ENCODE measurements at regions not wholly inside any gene's neighbourhood (a gene's known extent, or its start where the extent isn't known, plus 50 kb on each side); places are given as distances from the start of the nearest gene placed in this dataset.

DNA sequence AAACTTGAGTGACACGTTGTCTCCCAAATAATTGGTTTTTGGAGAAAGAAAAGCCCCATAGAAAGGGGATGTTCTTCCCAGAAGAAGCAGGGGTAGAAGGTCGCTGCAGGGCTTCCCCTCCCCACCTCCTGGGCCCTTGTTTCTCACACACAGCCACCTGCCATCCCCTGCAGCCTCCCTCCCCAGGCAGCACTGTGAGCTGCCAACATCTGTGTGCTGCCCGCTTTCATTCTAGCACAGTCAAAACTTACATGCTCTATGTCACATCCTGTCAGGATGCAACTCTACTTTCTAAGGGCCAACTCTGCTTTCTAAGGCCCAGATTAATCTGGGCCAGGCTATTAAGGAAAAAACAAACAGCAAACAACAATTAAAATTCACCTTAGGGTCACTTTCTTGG is 309.4 kb upstream of the ZC3H12C start:
- no peak for DNase-seq (ENCODE audit: low read depth)
- H3K4me3 ChIP-seq (ENCODE audit: low read depth, low read length), result no peak overlapping the region

GRCh38 chr11:109784536-109784935 is 308.7 kb upstream of the ZC3H12C start:
- DNase-seq (ENCODE audit: low read depth), result no peak
- no peak overlapping the region for H3K4me3 ChIP-seq (ENCODE audit: low read depth, low read length)

DNA sequence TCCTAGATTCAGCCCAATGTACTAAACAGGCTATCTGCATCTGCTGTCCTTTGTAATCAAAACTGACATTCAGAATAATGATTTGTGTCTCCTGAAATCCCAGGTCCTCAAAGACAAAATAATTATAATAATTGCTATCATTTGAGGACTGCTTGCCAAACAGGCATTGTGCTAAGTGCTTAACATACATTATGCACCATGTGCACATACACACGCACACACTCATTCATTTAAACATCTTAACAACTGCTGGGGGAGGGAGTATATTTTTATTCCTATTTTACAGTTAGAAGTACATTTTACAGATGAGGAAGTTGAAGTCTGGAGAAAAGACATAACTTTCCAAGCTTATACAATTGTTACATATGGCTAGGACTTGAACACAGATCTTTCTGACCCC is 308.0 kb upstream of the ZC3H12C start:
- DNase-seq (ENCODE audit: low read depth), result no peak
- H3K4me3 ChIP-seq (ENCODE audit: low read depth, low read length), result no peak overlapping the region

DNA sequence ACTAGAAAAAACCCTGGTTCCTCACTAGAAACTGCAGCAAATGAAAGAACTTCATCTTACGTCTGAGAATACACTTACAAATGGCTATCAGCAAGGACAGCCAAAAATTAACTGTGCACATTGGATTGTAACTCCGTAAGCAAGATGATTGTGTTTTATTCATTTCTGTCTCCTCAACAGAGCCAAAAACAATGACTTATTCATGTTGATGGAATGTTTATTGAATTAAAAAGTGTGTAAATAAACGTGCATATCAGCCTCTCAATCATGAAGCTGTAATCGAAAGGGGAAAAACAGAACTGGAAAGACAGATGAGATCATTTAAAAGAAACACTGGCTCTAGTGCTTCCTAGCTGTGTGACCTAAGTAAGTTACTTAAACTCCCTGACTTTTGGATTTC is 307.5 kb upstream of the ZC3H12C start:
- no peak for DNase-seq (ENCODE audit: low read depth)
- H3K4me3 ChIP-seq (ENCODE audit: low read depth, low read length), result no peak overlapping the region

DNA sequence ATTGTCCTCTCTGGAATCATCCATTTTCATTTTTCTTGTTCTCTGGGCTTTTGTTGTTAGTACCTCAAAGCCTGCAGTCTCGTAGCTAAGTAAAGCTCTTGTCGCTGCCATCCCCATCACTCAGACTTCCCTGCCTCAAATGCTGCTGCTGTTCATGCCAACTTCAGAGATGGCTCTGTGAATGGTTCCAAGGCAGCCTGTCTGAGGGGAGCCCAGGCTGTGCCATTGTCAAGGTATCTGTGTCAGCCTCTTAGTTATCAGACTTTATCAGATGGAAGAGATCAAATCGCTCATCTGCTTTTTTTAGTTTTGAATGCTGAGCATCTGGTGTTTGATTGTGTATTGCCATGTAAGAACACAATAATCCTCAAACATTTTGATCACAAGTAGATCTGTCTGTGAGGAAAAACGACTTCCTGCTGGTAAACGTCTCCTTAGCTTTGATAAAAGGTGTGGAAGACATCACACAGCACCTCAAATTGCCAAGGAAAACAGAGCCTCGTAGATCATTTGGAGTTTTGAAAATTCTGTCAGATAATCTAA is 304.2 kb upstream of the ZC3H12C start:
- H3K4me3 ChIP-seq (ENCODE audit: low read depth, low read length), result no peak overlapping the region
- no peak for DNase-seq (ENCODE audit: low read depth)

- no peak overlapping the region for H3K4me3 ChIP-seq (ENCODE audit: low read depth, low read length)
- DNase-seq (ENCODE audit: low read depth), result no peak
Measured at GRCh38 chr11:109789901-109790300, 303.3 kb upstream of the ZC3H12C start.

GRCh38 chr11:109791337-109791736 is 301.9 kb upstream of the ZC3H12C start:
- DNase-seq (ENCODE audit: low read depth), result no peak

DNA sequence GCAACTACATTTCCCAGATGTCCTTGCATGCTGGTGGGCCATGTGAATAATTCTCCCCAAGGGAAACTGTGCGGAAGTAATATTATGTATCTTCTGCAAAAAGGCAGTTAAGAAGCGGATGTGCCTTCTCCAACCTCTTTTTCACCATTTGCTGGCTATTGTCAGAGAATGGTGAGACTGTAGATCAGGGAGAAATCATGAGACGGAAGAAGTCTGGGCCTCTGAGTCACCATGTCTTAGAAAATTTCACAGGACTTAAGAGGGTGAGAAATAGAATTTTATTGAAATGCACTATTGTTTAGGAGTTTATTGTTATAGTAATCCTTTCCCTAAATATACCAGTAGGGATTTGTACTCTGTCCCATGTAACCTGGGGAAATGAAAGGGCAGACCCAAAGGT is 298.7 kb upstream of the ZC3H12C start:
- H3K4me3 ChIP-seq (ENCODE audit: low read depth, low read length), result no peak overlapping the region
- no peak for DNase-seq (ENCODE audit: low read depth)

More at GRCh38 chr11:109791337-109791736, 301.9 kb upstream of the ZC3H12C start:
- no peak overlapping the region for H3K4me3 ChIP-seq (ENCODE audit: low read depth, low read length)

DNA sequence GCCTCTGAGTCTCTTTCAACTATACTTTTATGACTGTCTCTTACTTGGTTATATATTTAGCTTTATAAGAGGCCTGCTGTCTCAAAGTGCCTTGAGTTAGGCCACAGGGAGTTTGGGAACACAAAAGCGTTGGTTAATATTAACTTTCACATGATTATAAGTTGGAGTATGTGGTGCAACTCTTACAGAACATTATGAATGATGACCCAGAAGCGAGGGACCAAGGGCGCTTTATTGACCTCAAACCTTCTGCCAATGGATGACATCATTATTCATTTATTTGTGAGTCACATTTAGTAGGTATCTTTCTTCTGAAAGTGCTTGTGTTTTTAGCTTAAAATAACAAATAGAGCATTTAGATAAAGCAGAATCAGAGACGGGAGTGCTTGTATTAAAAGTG is 298.0 kb upstream of the ZC3H12C start:
- H3K4me3 ChIP-seq (ENCODE audit: low read depth, low read length), result no peak overlapping the region
- DNase-seq (ENCODE audit: low read depth), result peak; percentile 41

- DNase-seq (ENCODE audit: low read depth), result no peak
- no peak overlapping the region for H3K4me3 ChIP-seq (ENCODE audit: low read depth, low read length)
Measured at GRCh38 chr11:109796253-109796652, 296.9 kb upstream of the ZC3H12C start.

GRCh38 chr11:109798521-109798920 is 294.7 kb upstream of the ZC3H12C start:
- no peak overlapping the region for H3K4me3 ChIP-seq (ENCODE audit: low read depth, low read length)

GRCh38 chr11:109799604-109800003 is 293.6 kb upstream of the ZC3H12C start:
- no peak for DNase-seq (ENCODE audit: low read depth)
- H3K4me3 ChIP-seq (ENCODE audit: low read depth, low read length), result no peak overlapping the region

More at GRCh38 chr11:109798521-109798920, 294.7 kb upstream of the ZC3H12C start:
- DNase-seq (ENCODE audit: low read depth), result no peak

GRCh38 chr11:109804911-109805310 is 288.3 kb upstream of the ZC3H12C start:
- no peak overlapping the region for H3K4me3 ChIP-seq (ENCODE audit: low read depth, low read length)
- DNase-seq (ENCODE audit: low read depth), result no peak

GRCh38 chr11:109806205-109806604 is 287.0 kb upstream of the ZC3H12C start:
- DNase-seq (ENCODE audit: low read depth), result no peak

GRCh38 chr11:109808569-109808968 is 284.6 kb upstream of the ZC3H12C start:
- no peak overlapping the region for H3K4me3 ChIP-seq (ENCODE audit: low read depth, low read length)
- DNase-seq (ENCODE audit: low read depth), result no peak

More at GRCh38 chr11:109806205-109806604, 287.0 kb upstream of the ZC3H12C start:
- no peak overlapping the region for H3K4me3 ChIP-seq (ENCODE audit: low read depth, low read length)

DNA sequence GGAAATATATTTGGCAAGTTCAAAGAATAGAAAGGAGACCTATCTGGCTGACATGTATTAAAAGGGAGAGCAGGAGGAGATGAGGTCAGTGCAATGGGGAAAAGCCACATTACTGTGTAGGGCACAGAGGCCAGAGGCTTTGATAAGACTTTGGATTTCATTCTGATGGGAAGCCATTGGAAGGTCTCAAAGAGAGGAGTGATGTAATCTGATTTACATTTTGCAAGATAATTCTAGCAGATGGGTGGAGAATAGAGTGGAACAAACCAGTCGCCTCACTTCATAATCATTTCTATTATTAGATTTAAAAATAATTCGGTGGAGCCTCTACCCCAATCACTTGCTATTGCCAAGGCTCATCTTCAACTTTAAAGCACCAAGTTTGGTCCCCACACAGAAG is 278.4 kb upstream of the ZC3H12C start:
- no peak for DNase-seq (ENCODE audit: low read depth)
- H3K4me3 ChIP-seq (ENCODE audit: low read depth, low read length), result no peak overlapping the region

DNA sequence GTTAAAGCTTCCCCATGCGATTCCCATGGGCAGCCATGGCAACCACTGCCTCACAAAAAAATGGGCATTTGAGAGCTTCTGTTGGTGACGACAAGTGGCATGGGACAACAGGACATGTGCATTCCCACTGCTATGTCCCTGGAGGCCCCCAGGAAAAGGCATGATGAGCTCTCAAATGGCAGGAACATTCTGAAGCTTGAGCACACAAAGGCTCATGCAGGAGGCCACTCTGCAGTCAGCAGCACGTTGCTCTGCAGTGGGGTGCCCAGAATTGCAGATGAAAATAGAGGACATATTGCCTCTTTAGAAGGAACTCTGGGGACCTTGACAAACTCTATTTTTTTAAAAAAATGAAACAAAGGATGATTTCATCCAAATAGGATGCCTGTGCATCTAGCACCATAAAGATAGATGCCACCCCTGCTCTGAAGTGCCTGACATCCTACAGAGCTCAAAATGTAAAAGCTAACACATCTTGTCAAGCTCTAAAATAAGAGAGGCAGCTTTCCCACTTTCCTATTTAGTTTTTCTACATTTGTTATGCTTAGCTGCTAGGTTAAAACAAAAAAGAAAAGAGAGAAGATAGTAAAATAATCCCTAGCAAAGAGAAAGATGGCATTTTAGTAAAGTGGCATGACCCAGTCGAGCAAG is 277.6 kb upstream of the ZC3H12C start:
- DNase-seq (ENCODE audit: low read depth), result no peak
- H3K4me3 ChIP-seq (ENCODE audit: low read depth, low read length), result no peak overlapping the region

DNA sequence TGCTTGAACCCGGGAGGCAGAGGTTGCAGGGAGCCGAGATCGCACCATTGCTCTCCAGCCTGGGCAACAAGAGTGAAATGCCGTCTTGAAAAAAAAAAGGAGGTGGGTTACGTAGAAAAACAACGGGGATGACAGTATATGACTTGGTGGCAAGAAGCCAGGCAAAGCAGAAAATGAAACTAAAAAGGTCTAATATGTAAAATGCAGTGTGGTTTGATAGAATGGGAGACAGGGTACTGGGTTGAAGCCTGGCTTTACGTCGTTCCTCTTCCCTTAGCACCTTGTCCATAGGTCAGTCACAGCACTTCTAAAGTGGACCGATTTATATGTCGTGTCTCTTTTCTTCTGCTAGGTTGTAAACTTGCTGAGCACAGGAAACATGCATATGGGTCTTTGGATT is 274.9 kb upstream of the ZC3H12C start:
- H3K4me3 ChIP-seq (ENCODE audit: low read depth, low read length), result no peak overlapping the region
- no peak for DNase-seq (ENCODE audit: low read depth)

DNA sequence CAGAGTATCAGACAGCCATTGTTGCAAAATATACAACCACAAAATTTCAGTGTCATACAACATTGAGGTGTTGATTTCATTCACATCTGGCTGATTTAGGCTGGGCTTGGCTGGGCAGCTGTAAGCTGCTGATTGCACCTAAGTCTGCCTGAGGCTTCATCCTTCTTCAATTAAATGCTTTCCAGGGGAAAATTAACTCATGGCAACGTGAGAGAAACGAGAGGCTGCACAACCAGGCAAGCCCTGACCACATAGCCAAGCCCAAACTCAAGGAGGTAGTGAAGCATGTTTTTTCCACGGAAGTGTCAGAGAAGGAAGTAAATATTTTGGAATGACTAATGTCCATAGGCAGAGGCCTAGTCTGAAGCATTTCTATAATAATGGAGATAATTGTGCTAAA is 273.8 kb upstream of the ZC3H12C start:
- DNase-seq (ENCODE audit: low read depth), result no peak
- H3K4me3 ChIP-seq (ENCODE audit: low read depth, low read length), result no peak overlapping the region

DNA sequence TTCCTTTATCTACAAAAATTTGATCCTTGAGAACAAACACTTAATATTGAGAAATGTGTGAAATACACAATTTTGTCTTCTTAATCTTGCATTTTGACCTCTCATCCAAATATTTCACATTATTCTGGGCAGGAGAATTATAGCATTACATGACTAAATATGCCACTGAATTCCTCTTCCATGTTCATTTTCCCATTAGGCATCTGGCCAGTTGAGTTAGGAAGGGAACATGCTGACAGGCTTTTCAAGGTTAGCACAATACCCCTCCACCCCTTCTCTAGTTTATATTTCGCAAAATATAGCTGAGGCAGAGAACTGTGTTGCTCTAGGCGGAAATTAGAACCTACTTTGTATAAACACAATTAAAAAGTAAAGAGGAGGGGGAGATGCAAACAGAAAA is 271.7 kb upstream of the ZC3H12C start:
- no peak for DNase-seq (ENCODE audit: low read depth)
- no peak overlapping the region for H3K4me3 ChIP-seq (ENCODE audit: low read depth, low read length)

- H3K4me3 ChIP-seq (ENCODE audit: low read depth, low read length), result no peak overlapping the region
- DNase-seq (ENCODE audit: low read depth), result no peak
Measured at GRCh38 chr11:109822436-109823102, 270.6 kb upstream of the ZC3H12C start.
